GM18502 (cell line): ENCODE measurements at regions not wholly inside any gene's neighbourhood (a gene's known extent, or its start where the extent isn't known, plus 50 kb on each side); places are given as distances from the start of the nearest gene placed in this dataset.
"Not testable (repeated sequence)": the region's sequence is repeated elsewhere in the genome, so short reads cannot be mapped to it uniquely, and the experiment has no call there.

ENCODE experiments used
- ATAC-seq: cut with Tn5 transposase; IDR thresholded peaks from one replicate; pipeline ENCODE4 v1.9.1; 2021; ENCODE audit warnings: mild to moderate bottlenecking; ENCODE audit not compliant: unreplicated experiment, poor library complexity

GRCh38 chr6:22108199-22108598, 188.6 kb downstream of the PRL start:
- ATAC-seq, result no peak

- ATAC-seq, result no peak
These were observed 186.8 kb downstream of the PRL start for GRCh38 chr6:22110061-22110460.

GRCh38 chr6:22112461-22112860, 184.4 kb downstream of the PRL start:
- no peak for ATAC-seq

GRCh38 chr6:22113026-22113766, 183.6 kb downstream of the PRL start:
- no peak for ATAC-seq

GRCh38 chr6:22115559-22115958, 181.3 kb downstream of the PRL start:
- ATAC-seq, result no peak

- no peak for ATAC-seq
These were observed 179.2 kb downstream of the PRL start for GRCh38 chr6:22117631-22118030.

- ATAC-seq, result no peak
These were observed 177.3 kb downstream of the PRL start for GRCh38 chr6:22119500-22119899.

GRCh38 chr6:22124756-22125155, 172.1 kb downstream of the PRL start:
- ATAC-seq, result no peak

- no peak for ATAC-seq
These were observed 169.9 kb downstream of the PRL start for GRCh38 chr6:22126910-22127309.

- ATAC-seq, result no peak
These were observed 167.1 kb downstream of the PRL start for GRCh38 chr6:22129751-22130150.

- ATAC-seq, result no peak
These were observed 164.2 kb downstream of the PRL start for GRCh38 chr6:22132656-22133055.

- ATAC-seq, result no peak
These were observed 163.5 kb downstream of the PRL start for GRCh38 chr6:22133357-22133756.

GRCh38 chr6:22134308-22134707, 162.5 kb downstream of the PRL start:
- no peak for ATAC-seq

- no peak for ATAC-seq
These were observed 161.4 kb downstream of the PRL start for GRCh38 chr6:22135395-22135794.

GRCh38 chr6:22140736-22141135, 156.1 kb downstream of the PRL start:
- ATAC-seq, result not testable (repeated sequence)

GRCh38 chr6:22141241-22141745, 155.5 kb downstream of the PRL start:
- no peak for ATAC-seq

GRCh38 chr6:22142856-22143255, 154.0 kb downstream of the PRL start:
- no peak for ATAC-seq

- no peak for ATAC-seq
These were observed 151.5 kb downstream of the PRL start for GRCh38 chr6:22145376-22145775.

GRCh38 chr6:22145823-22146677, 150.8 kb downstream of the PRL start:
- no peak for ATAC-seq

- ATAC-seq, result no peak
These were observed 150.2 kb downstream of the PRL start for GRCh38 chr6:22146678-22146930.

GRCh38 chr6:22146931-22147701, 149.7 kb downstream of the PRL start:
- ATAC-seq, result no peak
